ENCODE measurements at regions not wholly inside any gene's neighbourhood (a gene's known extent, or its start where the extent isn't known, plus 50 kb on each side); places are given as distances from the start of the nearest gene placed in this dataset.

GRCh38 chr4:131159261-131159660 lies 1989.8 kb upstream of the PCDH10 start:
- TF ChIP-seq POLR2A (IDR thresholded peaks at IDR 0.05) (no peak), CTCF (IDR thresholded peaks at IDR 0.05) (no peak)
